H1 (cell line): ENCODE measurements at regions not wholly inside any gene's neighbourhood (a gene's known extent, or its start where the extent isn't known, plus 50 kb on each side); places are given as distances from the start of the nearest gene placed in this dataset.

Experiments
- CTCF ChIA-PET: fragments of 300-600 bp; sonication (Branson Sonifier 250); formaldehyde crosslinking; loops from one replicate; lab custom pipeline; 2021; ENCODE audit not compliant: partially characterized antibody; lab: Charles Lee
- POLR2A ChIA-PET: fragments of 300-600 bp; sonication (Branson Sonifier 250); formaldehyde crosslinking; loops from one replicate; lab custom pipeline; 2021; ENCODE audit warnings: inconsistent platforms; ENCODE audit not compliant: partially characterized antibody; lab: Charles Lee
- DNase-seq, 2 experiments: peaks; one replicate each; pipeline versions ENCODE4 v3.0.0 to v3.0.0-alpha.2; 2010 to 2022; ENCODE audit warnings: low spot score in 2 of 2, low read depth in 1 of 2, mixed read lengths in 1 of 2
- FAIRE-seq: peaks from 2 replicates; lab custom pipeline; 2011; peaks lifted over from hg19 to GRCh38; lab: Jason Lieb, UNC
- H2AFZ ChIP-seq: 2 replicates; pipeline ENCODE4 v1.8.1; 2012; ENCODE audit warnings: low read length, inconsistent platforms
- H2AK5ac ChIP-seq: 2 replicates; pipeline ENCODE4 v1.6.1; 2013; ENCODE audit warnings: low read depth, low read length
- H2BK120ac ChIP-seq: replicated peaks from 2 replicates; pipeline ENCODE3; 2013; ENCODE audit warnings: low read depth, low read length, inconsistent platforms
- H2BK12ac ChIP-seq: 2 replicates; pipeline ENCODE4 v1.6.1; 2013; ENCODE audit warnings: low read depth, low read length
- H2BK15ac ChIP-seq: 2 replicates; pipeline ENCODE4 v1.6.1; 2013; ENCODE audit warnings: low read length
- H2BK20ac ChIP-seq: 2 replicates; pipeline ENCODE4 v1.6.1; 2013; ENCODE audit warnings: low read length
- H2BK5ac ChIP-seq: 2 replicates; pipeline ENCODE4 v1.6.1; 2013; ENCODE audit warnings: low read depth, low read length
- H3K14ac ChIP-seq: 2 replicates; pipeline ENCODE4 v1.6.1; 2013; ENCODE audit warnings: inconsistent platforms; ENCODE audit not compliant: insufficient read length
- H3K18ac ChIP-seq: 2 replicates; pipeline ENCODE4 v1.6.1; 2013; ENCODE audit warnings: low read length; ENCODE audit errors: extremely low read depth
- H3K23ac ChIP-seq: 2 replicates; pipeline ENCODE4 v1.6.1; 2013; ENCODE audit warnings: inconsistent platforms; ENCODE audit not compliant: insufficient read length
- H3K23me2 ChIP-seq: 2 replicates; pipeline ENCODE4 v1.6.1; 2013; ENCODE audit warnings: low read depth, low read length
- H3K27ac ChIP-seq: 2 replicates; pipeline ENCODE4 v1.6.1; 2011; ENCODE audit warnings: low read depth, low read length, inconsistent platforms
- H3K27me3 ChIP-seq, 4 experiments: replicated peaks in 1 of 4; 1 replicate in 1 of 4; 2 replicates in 3 of 4; pipeline versions ENCODE4 v1.6.1 to v1.8.1; 2011 to 2013; ENCODE audit warnings: low read length in 3 of 4, mild to moderate bottlenecking in 3 of 4, inconsistent platforms in 2 of 4, mixed read lengths in 2 of 4, moderate library complexity in 1 of 4; ENCODE audit not compliant: control insufficient read depth in 3 of 4, insufficient read depth in 3 of 4; ENCODE audit errors: extremely low read depth in 1 of 4
- H3K36me3 ChIP-seq, 4 experiments: 2 replicates each; pipeline versions ENCODE4 v1.6.1 to v1.8.1; 2011 to 2013; ENCODE audit warnings: mild to moderate bottlenecking in 4 of 4, low read length in 3 of 4, moderate library complexity in 2 of 4, control low read depth in 1 of 4, inconsistent platforms in 1 of 4; ENCODE audit not compliant: insufficient read depth in 4 of 4, control insufficient read depth in 2 of 4
- H3K4ac ChIP-seq: replicated peaks from 2 replicates; pipeline ENCODE3; 2013; ENCODE audit warnings: low read length, low read depth, mixed read lengths, inconsistent platforms; ENCODE audit not compliant: insufficient read length
- H3K4me1 ChIP-seq, 4 experiments: replicated peaks in 1 of 4; 1 replicate in 1 of 4; 2 replicates in 3 of 4; pipeline versions ENCODE4 v1.6.1 to v1.8.1; 2011 to 2013; ENCODE audit warnings: low read length in 3 of 4, inconsistent platforms in 2 of 4, mixed read lengths in 1 of 4; ENCODE audit not compliant: insufficient read depth in 4 of 4, control insufficient read depth in 3 of 4
- H3K4me2 ChIP-seq, 2 experiments: 2 replicates each; pipeline versions ENCODE4 v1.6.1 to v1.8.1; 2011 to 2013; ENCODE audit warnings: low read depth in 2 of 2, low read length in 2 of 2, control low read depth in 1 of 2, inconsistent platforms in 1 of 2, mild to moderate bottlenecking in 1 of 2; ENCODE audit not compliant: insufficient read depth in 1 of 2
- H3K4me3 ChIP-seq, 4 experiments: fragments of 200-600, 300-600 bp in 1 of 4; sonication (generic), shearing (Covaris generic), sonication (Bioruptor Twin) in 1 of 4; 2 replicates each; pipeline versions ENCODE4 v1.5.1 to v1.8.1; 2011 to 2016; ENCODE audit warnings: low read length in 4 of 4, low read depth in 3 of 4, control low read depth in 2 of 4, inconsistent platforms in 2 of 4, mild to moderate bottlenecking in 2 of 4, mixed read lengths in 1 of 4, moderate library complexity in 1 of 4; ENCODE audit not compliant: insufficient read depth in 2 of 4; ENCODE audit errors: extremely low read depth in 1 of 4
- H3K56ac ChIP-seq: replicated peaks from 2 replicates; pipeline ENCODE3; 2013; ENCODE audit warnings: low read depth, mild to moderate bottlenecking, mixed read lengths, low read length, inconsistent platforms; ENCODE audit not compliant: insufficient read length
- H3K79me1 ChIP-seq: 2 replicates; pipeline ENCODE4 v1.6.1; 2013; ENCODE audit warnings: low read depth, low read length, control low read depth
- H3K79me2 ChIP-seq, 2 experiments: 2 replicates each; pipeline versions ENCODE4 v1.6.1 to v1.8.1; 2012 to 2013; ENCODE audit warnings: low read length in 2 of 2, mild to moderate bottlenecking in 2 of 2, inconsistent platforms in 1 of 2; ENCODE audit not compliant: insufficient read depth in 2 of 2, control insufficient read depth in 1 of 2
- H3K9ac ChIP-seq, 4 experiments: replicated peaks in 1 of 4; 1 replicate in 1 of 4; 2 replicates in 3 of 4; pipeline versions ENCODE4 v1.6.1 to v1.8.1; 2011 to 2013; ENCODE audit warnings: low read depth in 3 of 4, low read length in 3 of 4, control low read depth in 2 of 4, mild to moderate bottlenecking in 2 of 4, moderate library complexity in 2 of 4, inconsistent platforms in 1 of 4; ENCODE audit errors: extremely low read depth in 1 of 4
- H3K9me3 ChIP-seq, 2 experiments: 2 replicates each; pipeline versions ENCODE4 v1.6.1 to v1.8.1; 2012 to 2013; ENCODE audit warnings: mild to moderate bottlenecking in 2 of 2, moderate library complexity in 2 of 2, control low read depth in 1 of 2, inconsistent platforms in 1 of 2, low read depth in 1 of 2, low read length in 1 of 2, mixed read lengths in 1 of 2; ENCODE audit not compliant: insufficient read depth in 2 of 2
- H4K20me1 ChIP-seq, 2 experiments: replicated peaks in 1 of 2; 2 replicates each; pipeline versions ENCODE3 to v1.8.1; 2011 to 2013; ENCODE audit warnings: inconsistent platforms in 2 of 2, low read length in 2 of 2, mild to moderate bottlenecking in 1 of 2; ENCODE audit not compliant: insufficient read depth in 2 of 2, control insufficient read depth in 1 of 2
- H4K5ac ChIP-seq: 2 replicates; pipeline ENCODE4 v1.6.1; 2013; ENCODE audit warnings: low read length, low read depth, mixed read lengths, inconsistent platforms; ENCODE audit not compliant: insufficient read length
- H4K8ac ChIP-seq: 2 replicates; pipeline ENCODE4 v1.8.0; 2013; ENCODE audit warnings: mild to moderate bottlenecking, moderate library complexity, low read length, inconsistent platforms; ENCODE audit not compliant: insufficient read depth; ENCODE audit errors: extremely low read depth
- H4K91ac ChIP-seq: replicated peaks from 2 replicates; pipeline ENCODE3; 2013; ENCODE audit warnings: low read length, mixed read lengths, inconsistent platforms; ENCODE audit not compliant: insufficient read length
- BRCA1 ChIP-seq: IDR thresholded peaks from 2 replicates; pipeline ENCODE4 v1.6.1; 2012; ENCODE audit warnings: low read depth, low read length, improper control_type of control experiment
- CBX5 ChIP-seq: fragments of 300-800, 300-1000 bp; sonication (generic); IDR thresholded peaks from 2 replicates; pipeline ENCODE4 v1.7.1; 2016; ENCODE audit warnings: antibody characterized with exemption, low read length, low read depth
- CBX8 ChIP-seq: fragments of 300-800, 300-1000 bp; sonication (generic); IDR thresholded peaks from 2 replicates; pipeline ENCODE4 v1.7.1; 2016; ENCODE audit warnings: low read depth, low read length, borderline replicate concordance
- CTBP2 ChIP-seq: IDR thresholded peaks from 2 replicates; pipeline ENCODE4 v1.7.0; 2011; ENCODE audit warnings: borderline replicate concordance, mild to moderate bottlenecking, moderate library complexity, mixed read lengths, low read length; ENCODE audit not compliant: insufficient read depth, insufficient read length
- EP300 ChIP-seq, 2 experiments: IDR thresholded peaks; 1 replicate in 1 of 2; 2 replicates in 1 of 2; pipeline ENCODE4 v1.6.1; 2011 to 2012; ENCODE audit warnings: low read depth in 2 of 2, low read length in 2 of 2, mild to moderate bottlenecking in 2 of 2, borderline replicate concordance in 1 of 2, inconsistent platforms in 1 of 2, moderate library complexity in 1 of 2
- GTF2F1 ChIP-seq: IDR thresholded peaks from 2 replicates; pipeline ENCODE4 v1.6.1; 2012; ENCODE audit warnings: low read depth, low read length, improper control_type of control experiment, borderline replicate concordance
- MAFK ChIP-seq: IDR thresholded peaks from 2 replicates; pipeline ENCODE4 v1.6.1; 2012; ENCODE audit warnings: low read depth, mild to moderate bottlenecking, improper control_type of control experiment, low read length
- NRF1 ChIP-seq: IDR thresholded peaks from 2 replicates; pipeline ENCODE4 v1.6.1; 2011; ENCODE audit warnings: mild to moderate bottlenecking, low read depth, low read length, improper control_type of control experiment
- PHF8 ChIP-seq: fragments of 200-600 bp; sonication (generic); conservative IDR thresholded peaks from 2 replicates; pipeline ENCODE4 v1.7.1; 2012; ENCODE audit warnings: low read depth, mild to moderate bottlenecking, inconsistent platforms, low read length, moderate library complexity
- POLR2A ChIP-seq, 2 experiments: IDR thresholded peaks; 1 replicate in 1 of 2; 2 replicates in 1 of 2; pipeline ENCODE4 v1.6.1; 2011; ENCODE audit warnings: low read depth in 2 of 2, low read length in 2 of 2, mild to moderate bottlenecking in 2 of 2; ENCODE audit errors: control extremely low read depth in 1 of 2
- POLR2AphosphoS5 ChIP-seq: IDR thresholded peaks from 2 replicates; pipeline ENCODE4 v1.6.1; 2011; ENCODE audit warnings: low read depth, low read length
- RNF2 ChIP-seq: fragments of 200-900, 300-1000 bp; sonication (generic); IDR thresholded peaks from 2 replicates; pipeline ENCODE4 v1.7.1; 2016; ENCODE audit warnings: borderline replicate concordance, low read depth, mild to moderate bottlenecking, antibody characterized with exemption, low read length; ENCODE audit not compliant: poor library complexity, severe bottlenecking; ENCODE audit errors: missing control alignments
- SP2 ChIP-seq: IDR thresholded peaks from 2 replicates; pipeline ENCODE4 v1.6.1; 2012; ENCODE audit warnings: mild to moderate bottlenecking, low read length, inconsistent platforms
- SP4 ChIP-seq: IDR thresholded peaks from 2 replicates; pipeline ENCODE4 v1.6.1; 2012; ENCODE audit warnings: low read length, inconsistent platforms
- TAF7 ChIP-seq: optimal IDR thresholded peaks from 2 replicates; pipeline ENCODE3; 2011; ENCODE audit warnings: low read depth, mild to moderate bottlenecking, inconsistent platforms, low read length, moderate library complexity, borderline replicate concordance
- WGBS, 2 experiments: shearing (Covaris generic) in 1 of 2; methylation state at CpG; one replicate each; pipeline versions ENCODE4 v1.1.6 to v1.1.7; 2013 to 2015; ENCODE audit warnings: low lambda C conversion rate in 2 of 2, mixed read lengths in 2 of 2, inconsistent platforms in 1 of 2, low coverage in 1 of 2, missing lambda C conversion rate in 1 of 2; ENCODE audit not compliant: insufficient replicate concordance in 2 of 2, insufficient coverage in 1 of 2, insufficient read length in 1 of 2; ENCODE audit errors: extremely low coverage in 1 of 2, missing lambda C conversion rate in 1 of 2; 5-methylcytosine and 5-hydroxymethylcytosine counted together

DNA sequence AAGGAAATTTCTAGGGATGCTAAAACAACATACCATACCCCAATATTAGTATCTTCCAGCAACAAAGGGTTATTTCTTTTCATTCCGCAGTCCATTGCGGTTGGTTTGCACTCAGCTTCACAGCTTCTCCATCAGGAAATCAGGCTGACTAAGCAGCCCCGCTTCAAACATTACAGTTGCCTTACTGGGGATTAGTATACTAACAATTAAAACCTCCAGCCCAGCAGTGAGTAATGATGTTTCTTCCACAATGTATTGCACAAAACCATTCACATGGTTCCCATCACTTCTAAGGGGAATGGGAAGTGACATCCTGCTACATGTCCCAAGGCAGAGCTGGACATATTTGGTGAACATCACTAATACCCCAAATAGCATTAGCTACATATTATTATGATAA, 1384.9 kb downstream of the CDH8 start:
- Histone ChIP-seq H2BK15ac (no peak overlapping the region), H2BK12ac (no peak overlapping the region), H3K79me1 (no peaks in the 10 kb centered on the region), H3K4me3 (no peak overlapping the region), H3K36me3 (no peaks in the 10 kb centered on the region), H2AFZ (no peak overlapping the region), H3K27ac (no peak overlapping the region), H3K4me2 (no peak overlapping the region), H4K8ac (no peak overlapping the region), H4K91ac (no peak overlapping the region), H4K20me1 (no peaks in the 10 kb centered on the region), H2BK5ac (no peak overlapping the region), H2BK120ac (no peak overlapping the region), H3K14ac (no peak overlapping the region), H3K79me2 (no peaks in the 10 kb centered on the region), H3K56ac (no peak overlapping the region), H3K9me3 (no peaks in the 10 kb centered on the region), H4K5ac (no peak overlapping the region), H3K27me3 (no peaks in the 10 kb centered on the region), H3K18ac (no peak overlapping the region), H3K23me2 (no peaks in the 10 kb centered on the region), H3K9ac (no peak overlapping the region), H2BK20ac (no peak overlapping the region), H3K4me1 (no peaks in the 10 kb centered on the region), H3K23ac (no peak overlapping the region), H2AK5ac (no peak overlapping the region), H3K4ac (no peak overlapping the region)
- ChIA-PET POLR2A (no interaction called here), CTCF (interaction anchor here (1.3 kb wide), 1 partner anchor 46 kb away, joined by 3 read pairs; no protein-coding TSS in a partner anchor)
- FAIRE-seq (no peak), DNase-seq (no peak)
- WGBS, 2 experiments = 92% methylated on average over 3 of the region's 3 CpGs; no CpG with 5 or more reads in 1 of the 2 experiments
- no peak for TF ChIP-seq SP2
- no peak for TF ChIP-seq POLR2A (IDR thresholded peaks at IDR 0.05; ENCODE audit: control extremely low read depth in 1 of 2, low read depth in 2 of 2, low read length in 2 of 2)
- TF ChIP-seq CBX5 = no peak
- no peak for TF ChIP-seq RNF2
- no peak for TF ChIP-seq NRF1
- no peak for TF ChIP-seq PHF8
- TF ChIP-seq EP300 (IDR thresholded peaks at IDR 0.05; ENCODE audit: borderline replicate concordance in 1 of 2, low read depth in 2 of 2, low read length in 2 of 2) = no peak
- TF ChIP-seq BRCA1 = no peak
- TF ChIP-seq MAFK = no peak
- no peak for TF ChIP-seq GTF2F1
- TF ChIP-seq TAF7 = no peak
- no peak for TF ChIP-seq CTBP2
- no peak for TF ChIP-seq POLR2AphosphoS5
- TF ChIP-seq SP4 = no peak
- TF ChIP-seq CBX8 = no peak
